Osteoblast (primary cell): ENCODE measurements at regions not wholly inside any gene's neighbourhood (a gene's known extent, or its start where the extent isn't known, plus 50 kb on each side); places are given as distances from the start of the nearest gene placed in this dataset.

Experiments used
- DNase-seq: peaks from one replicate; pipeline ENCODE4 v3.0.0; 2011; ENCODE audit warnings: low spot score, mixed read lengths; ENCODE audit not compliant: insufficient read length; ENCODE audit errors: missing footprints
- H2AFZ ChIP-seq: 2 replicates; pipeline ENCODE4 v1.6.0; 2011; ENCODE audit warnings: mild to moderate bottlenecking, low read length
- H3K27ac ChIP-seq: 2 replicates; pipeline ENCODE4 v1.5.1; 2011; ENCODE audit warnings: mild to moderate bottlenecking, low read depth, low read length, moderate library complexity
- H3K27me3 ChIP-seq: 2 replicates; pipeline ENCODE4 v1.6.0; 2012; ENCODE audit warnings: mild to moderate bottlenecking, control low read depth, inconsistent platforms, low read length, moderate library complexity; ENCODE audit not compliant: insufficient read depth
- H3K36me3 ChIP-seq: 2 replicates; pipeline ENCODE4 v1.5.1; 2011; ENCODE audit warnings: mild to moderate bottlenecking, low read length, control low read depth, moderate library complexity; ENCODE audit not compliant: insufficient read depth
- H3K4me1 ChIP-seq: 2 replicates; pipeline ENCODE4 v1.5.1; 2011; ENCODE audit warnings: mild to moderate bottlenecking, low read length, control low read depth, moderate library complexity; ENCODE audit not compliant: insufficient read depth
- H3K4me2 ChIP-seq: 2 replicates; pipeline ENCODE4 v1.6.0; 2011; ENCODE audit warnings: mild to moderate bottlenecking, low read length; ENCODE audit not compliant: insufficient read depth
- H3K4me3 ChIP-seq: fragments of 200-600 bp; sonication (generic); 3 replicates; pipeline ENCODE4 v1.5.1; 2012; ENCODE audit warnings: mild to moderate bottlenecking, low read length, inconsistent platforms; ENCODE audit not compliant: insufficient read depth
- H3K79me2 ChIP-seq: 2 replicates; pipeline ENCODE4 v1.6.0; 2012; ENCODE audit warnings: mild to moderate bottlenecking, low read length, control low read depth, inconsistent platforms; ENCODE audit not compliant: insufficient read depth
- H3K9me3 ChIP-seq: 2 replicates; pipeline ENCODE4 v1.5.1; 2011; ENCODE audit warnings: low read depth, low read length, control low read depth
- H4K20me1 ChIP-seq: 2 replicates; pipeline ENCODE4 v1.6.0; 2012; ENCODE audit warnings: mild to moderate bottlenecking, low read length, control low read depth; ENCODE audit not compliant: insufficient read depth
- TF ChIP-seq, protein P1 (sequence below): IDR thresholded peaks from 2 replicates; pipeline ENCODE4 v1.5.1; 2011; ENCODE audit warnings: mild to moderate bottlenecking, low read depth, low read length, moderate library complexity; ENCODE audit errors: extremely low read depth

- no peak overlapping the region for H2AFZ ChIP-seq
- no peaks in the 10 kb centered on the region for H3K27me3 ChIP-seq
- no peak overlapping the region for H3K27ac ChIP-seq
- TF ChIP-seq, protein P1, sequence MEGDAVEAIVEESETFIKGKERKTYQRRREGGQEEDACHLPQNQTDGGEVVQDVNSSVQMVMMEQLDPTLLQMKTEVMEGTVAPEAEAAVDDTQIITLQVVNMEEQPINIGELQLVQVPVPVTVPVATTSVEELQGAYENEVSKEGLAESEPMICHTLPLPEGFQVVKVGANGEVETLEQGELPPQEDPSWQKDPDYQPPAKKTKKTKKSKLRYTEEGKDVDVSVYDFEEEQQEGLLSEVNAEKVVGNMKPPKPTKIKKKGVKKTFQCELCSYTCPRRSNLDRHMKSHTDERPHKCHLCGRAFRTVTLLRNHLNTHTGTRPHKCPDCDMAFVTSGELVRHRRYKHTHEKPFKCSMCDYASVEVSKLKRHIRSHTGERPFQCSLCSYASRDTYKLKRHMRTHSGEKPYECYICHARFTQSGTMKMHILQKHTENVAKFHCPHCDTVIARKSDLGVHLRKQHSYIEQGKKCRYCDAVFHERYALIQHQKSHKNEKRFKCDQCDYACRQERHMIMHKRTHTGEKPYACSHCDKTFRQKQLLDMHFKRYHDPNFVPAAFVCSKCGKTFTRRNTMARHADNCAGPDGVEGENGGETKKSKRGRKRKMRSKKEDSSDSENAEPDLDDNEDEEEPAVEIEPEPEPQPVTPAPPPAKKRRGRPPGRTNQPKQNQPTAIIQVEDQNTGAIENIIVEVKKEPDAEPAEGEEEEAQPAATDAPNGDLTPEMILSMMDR = no peak
- H3K9me3 ChIP-seq = peaks cover 6% of the 10 kb centered on the region
- DNase-seq = no peak
- no peak overlapping the region for H3K4me2 ChIP-seq
- H3K4me3 ChIP-seq = no peak overlapping the region
- H3K36me3 ChIP-seq = no peaks in the 10 kb centered on the region
- H3K4me1 ChIP-seq = no peaks in the 10 kb centered on the region
- no peaks in the 10 kb centered on the region for H3K79me2 ChIP-seq
- no peaks in the 10 kb centered on the region for H4K20me1 ChIP-seq
These were observed 164.1 kb upstream of the CELF4 start for GRCh38 chr18:37729716-37730115.

- no peak overlapping the region for H2AFZ ChIP-seq
- TF ChIP-seq, protein P1 = no peak
- no peaks in the 10 kb centered on the region for H3K79me2 ChIP-seq
- H3K4me1 ChIP-seq = no peaks in the 10 kb centered on the region
- no peak overlapping the region for H3K27ac ChIP-seq
- no peaks in the 10 kb centered on the region for H4K20me1 ChIP-seq
- H3K4me3 ChIP-seq = no peak overlapping the region
- no peak for DNase-seq
- H3K4me2 ChIP-seq = no peak overlapping the region
- H3K27me3 ChIP-seq = no peaks in the 10 kb centered on the region
- H3K9me3 ChIP-seq = no peaks in the 10 kb centered on the region
- no peaks in the 10 kb centered on the region for H3K36me3 ChIP-seq
These were observed 158.6 kb upstream of the CELF4 start for GRCh38 chr18:37724206-37724605.

DNA sequence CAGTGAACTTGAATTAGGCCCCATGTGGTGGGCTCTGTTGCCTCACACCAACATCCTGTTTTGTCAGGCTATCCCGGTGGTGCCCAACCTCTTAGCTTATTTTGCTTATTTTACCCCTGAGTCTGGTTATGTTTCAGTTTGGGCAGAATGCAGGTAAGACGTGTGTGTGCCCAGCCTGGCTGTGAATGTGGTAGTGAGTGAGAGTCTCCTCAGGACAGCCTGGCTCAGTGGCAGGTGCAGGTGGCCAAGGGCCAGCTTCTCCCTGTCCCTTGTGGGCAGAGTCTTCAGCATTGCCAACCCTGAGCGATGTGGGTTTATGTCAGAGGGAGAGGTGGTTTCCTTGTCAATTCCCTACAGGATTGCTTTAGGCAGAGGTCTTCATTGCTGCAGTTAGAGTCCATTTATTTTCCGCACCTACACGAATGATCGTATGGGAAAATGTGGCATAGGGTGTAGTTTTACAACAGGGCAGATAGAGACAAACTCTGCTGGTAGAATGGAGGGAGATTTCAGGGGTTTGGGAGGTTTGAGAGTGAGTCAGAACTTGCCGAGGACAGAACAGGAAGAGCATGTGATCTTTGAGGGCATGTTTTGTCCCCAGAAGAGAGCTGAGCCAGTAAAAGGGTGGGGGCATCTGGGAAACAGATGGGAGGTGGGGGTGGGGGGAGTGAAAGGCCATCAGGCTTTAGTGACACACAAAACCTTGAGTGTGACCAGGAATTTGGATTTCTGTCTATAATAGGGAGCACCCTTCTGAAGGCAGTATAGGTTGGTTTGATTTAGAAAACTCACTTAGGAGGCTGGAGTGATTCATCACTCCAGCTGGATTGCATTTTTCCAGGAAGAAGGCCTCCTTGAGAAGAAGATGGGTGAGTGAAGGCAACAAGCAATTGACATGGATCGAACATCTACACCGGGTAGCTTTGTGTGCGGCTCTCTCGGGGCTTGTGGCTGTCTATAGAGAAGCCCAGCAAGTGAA, 156.2 kb upstream of the CELF4 start:
- Histone ChIP-seq H2AFZ (no peak overlapping the region), H3K27ac (no peak overlapping the region), H3K4me2 (no peak overlapping the region), H3K4me3 (no peak overlapping the region), H3K36me3 (no peaks in the 10 kb centered on the region), H3K79me2 (no peaks in the 10 kb centered on the region), H3K27me3 (no peaks in the 10 kb centered on the region), H4K20me1 (no peaks in the 10 kb centered on the region), H3K9me3 (no peaks in the 10 kb centered on the region), H3K4me1 (no peaks in the 10 kb centered on the region)
- DNase-seq = no peak
- TF ChIP-seq, protein P1 = no peak

GRCh38 chr18:37720663-37721062, 155.1 kb upstream of the CELF4 start:
- Histone ChIP-seq H4K20me1 (no peaks in the 10 kb centered on the region), H3K27ac (no peak overlapping the region), H2AFZ (no peak overlapping the region), H3K79me2 (no peaks in the 10 kb centered on the region), H3K4me1 (no peaks in the 10 kb centered on the region), H3K9me3 (no peaks in the 10 kb centered on the region), H3K4me3 (no peak overlapping the region), H3K27me3 (no peaks in the 10 kb centered on the region), H3K36me3 (no peaks in the 10 kb centered on the region), H3K4me2 (no peak overlapping the region)
- TF ChIP-seq, protein P1 = no peak
- no peak for DNase-seq
